ENCODE measurements at regions not wholly inside any gene's neighbourhood (a gene's known extent, or its start where the extent isn't known, plus 50 kb on each side); places are given as distances from the start of the nearest gene placed in this dataset.

- TF ChIP-seq CTCF (IDR thresholded peaks at IDR 0.05; ENCODE audit: poor library complexity): no peak
- TF ChIP-seq EZH2phosphoT487 (IDR thresholded peaks at IDR 0.05; ENCODE audit: low read depth, severe bottlenecking, unreplicated experiment): no peak
- no peak for TF ChIP-seq EZH2 (IDR thresholded peaks at IDR 0.05; ENCODE audit: borderline replicate concordance)
These were observed 554.0 kb downstream of the NSUN3 start for GRCh38 chr3:94616833-94617232.
